GM12878 (cell line): ENCODE measurements at regions not wholly inside any gene's neighbourhood (a gene's known extent, or its start where the extent isn't known, plus 50 kb on each side); places are given as distances from the start of the nearest gene placed in this dataset.

Source experiments
- ATAC-seq: fragments of 200-7000 bp; cut with Tn5 transposase; 3 replicates; pipeline ENCODE4 v1.9.1; 2020; ENCODE audit warnings: mild to moderate bottlenecking, moderate library complexity
- BruUV-seq: library from RNA; stranded (reverse); fragments of 400-500 nt; replicated peaks from 2 replicates; lab custom pipeline; 2021; lab: Mats Ljungman, UMichigan
- CTCF ChIA-PET: fragments of 300-600 bp; sonication (Branson Sonifier 250); formaldehyde crosslinking; extraction: SDS; loops from one replicate; lab custom pipeline; 2021; ENCODE audit warnings: inconsistent platforms; lab: Yijun Ruan, JAX
- POLR2A ChIA-PET: fragments of 350-600 bp; formaldehyde crosslinking; extraction: SDS; loops from one replicate; lab custom pipeline; 2021; ENCODE audit warnings: inconsistent platforms; lab: Charles Lee
- RAD21 ChIA-PET: fragments of 300-600 bp; sonication (Branson Sonifier 250); formaldehyde crosslinking; loops from one replicate; lab custom pipeline; 2023; ENCODE audit warnings: antibody characterized with exemption; ENCODE audit not compliant: unreplicated experiment; lab: Charles Lee
- SMC1A ChIA-PET: fragments of 300-600 bp; sonication (Branson Sonifier 250); formaldehyde crosslinking; loops from one replicate; lab custom pipeline; 2023; ENCODE audit not compliant: unreplicated experiment, uncharacterized antibody; lab: Charles Lee
- DNase-seq: peaks from one replicate; pipeline ENCODE4 v3.0.0-alpha.2; 2011; ENCODE audit warnings: low read depth, low spot score
- FAIRE-seq: peaks from 3 replicates; lab custom pipeline; 2011; peaks lifted over from hg19 to GRCh38; lab: Jason Lieb, UNC
- H2AFZ ChIP-seq: 2 replicates; pipeline ENCODE4 v1.6.0; 2011; ENCODE audit warnings: low read depth, low read length, control low read depth; ENCODE audit not compliant: control insufficient read depth
- H3K27ac ChIP-seq: 2 replicates; pipeline ENCODE4 v1.5.1; 2011; ENCODE audit warnings: control low read depth; ENCODE audit not compliant: control insufficient read depth, insufficient read depth
- H3K27me3 ChIP-seq, 2 experiments: replicated peaks in 1 of 2; 2 replicates each; pipeline versions ENCODE4 v1.6.0 to v1.6.1; 2011; ENCODE audit warnings: low read length in 1 of 2; ENCODE audit not compliant: control insufficient read depth in 2 of 2, insufficient read depth in 2 of 2
- H3K36me3 ChIP-seq, 2 experiments: 2 replicates each; pipeline ENCODE4 v1.5.1; 2011; ENCODE audit warnings: low read length in 1 of 2; ENCODE audit not compliant: control insufficient read depth in 2 of 2, insufficient read depth in 2 of 2
- H3K4me1 ChIP-seq: 2 replicates; pipeline ENCODE4 v1.6.1; 2011; ENCODE audit warnings: mild to moderate bottlenecking, low read length, moderate library complexity, mixed read lengths; ENCODE audit not compliant: control insufficient read depth, insufficient read depth
- H3K4me2 ChIP-seq: 2 replicates; pipeline ENCODE4 v1.6.0; 2011; ENCODE audit warnings: control low read depth; ENCODE audit not compliant: control insufficient read depth, insufficient read depth
- H3K4me3 ChIP-seq: fragments of 200-600 bp; sonication (generic); 2 replicates; pipeline ENCODE4 v1.5.1; 2016
- H3K79me2 ChIP-seq: 2 replicates; pipeline ENCODE4 v1.6.0; 2011; ENCODE audit warnings: low read length; ENCODE audit not compliant: control insufficient read depth, insufficient read depth
- H3K9ac ChIP-seq: 2 replicates; pipeline ENCODE4 v1.8.0; 2011; ENCODE audit warnings: low read length, control low read depth, mixed read lengths; ENCODE audit not compliant: control insufficient read depth, insufficient read depth
- H3K9me3 ChIP-seq: replicated peaks from 3 replicates; pipeline ENCODE4 v1.5.1; 2011; ENCODE audit warnings: mild to moderate bottlenecking, low read length; ENCODE audit not compliant: control insufficient read depth, insufficient read depth
- H4K20me1 ChIP-seq: 2 replicates; pipeline ENCODE4 v1.6.0; 2011; ENCODE audit not compliant: control insufficient read depth, insufficient read depth
- CEBPB ChIP-seq, 2 experiments: fragments of 150-350 bp in 1 of 2; IDR thresholded peaks; 2 replicates each; pipeline ENCODE4 v1.6.1; 2012 to 2014; ENCODE audit warnings: low read depth in 2 of 2, low read length in 2 of 2, borderline replicate concordance in 1 of 2, inconsistent platforms in 1 of 2
- EED ChIP-seq: sonication (generic); IDR thresholded peaks from 2 replicates; pipeline ENCODE4 v1.6.1; 2016; ENCODE audit warnings: antibody characterized with exemption, low read depth
- EGR1 ChIP-seq, 2 experiments: IDR thresholded peaks; 1 replicate in 1 of 2; 2 replicates in 1 of 2; pipeline ENCODE4 v1.6.1; 2011 to 2012; ENCODE audit warnings: low read depth in 2 of 2, low read length in 2 of 2, borderline replicate concordance in 1 of 2, mild to moderate bottlenecking in 1 of 2, moderate library complexity in 1 of 2
- MTA3 ChIP-seq: IDR thresholded peaks from 2 replicates; pipeline ENCODE4 v1.6.1; 2012; ENCODE audit warnings: low read length, inconsistent platforms, borderline replicate concordance
- NFYA ChIP-seq: IDR thresholded peaks from 2 replicates; pipeline ENCODE4 v1.6.1; 2011; ENCODE audit warnings: low read depth, mild to moderate bottlenecking, low read length, improper control_type of control experiment, borderline replicate concordance
- POLR2AphosphoS5 ChIP-seq: IDR thresholded peaks from 2 replicates; pipeline ENCODE4 v1.6.1; 2011; ENCODE audit warnings: mild to moderate bottlenecking, low read length, inconsistent platforms
- SMC3 ChIP-seq: IDR thresholded peaks from 2 replicates; pipeline ENCODE4 v1.6.1; 2011; ENCODE audit warnings: low read length, improper control_type of control experiment, borderline replicate concordance
- SPI1 ChIP-seq: IDR thresholded peaks from 2 replicates; pipeline ENCODE4 v1.6.1; 2011; ENCODE audit warnings: low read depth, mild to moderate bottlenecking, low read length, moderate library complexity, borderline replicate concordance; ENCODE audit not compliant: insufficient read depth
- STAT3 ChIP-seq: IDR thresholded peaks from 2 replicates; pipeline ENCODE4 v1.6.1; 2011; ENCODE audit warnings: low read depth, low read length, improper control_type of control experiment
- TBL1XR1 ChIP-seq: IDR thresholded peaks from 2 replicates; pipeline ENCODE4 v1.6.1; 2012; ENCODE audit warnings: low read depth, low read length, improper control_type of control experiment
- ZNF622 ChIP-seq: fragments of 450-650 bp; IDR thresholded peaks from 2 replicates; pipeline ENCODE4 v1.6.1; 2017; ENCODE audit warnings: mild to moderate bottlenecking, inconsistent platforms
- WGBS: methylation state at CpG from one replicate; pipeline ENCODE4 v1.1.6; 2016; ENCODE audit warnings: low lambda C conversion rate; ENCODE audit not compliant: insufficient replicate concordance, insufficient coverage; ENCODE audit errors: missing lambda C conversion rate; 5-methylcytosine and 5-hydroxymethylcytosine counted together
- in situ Hi-C: fragments of 300-500 bp; cut with MboI; formaldehyde crosslinking; loops from 9 replicates; pipeline ENCODE4 v1.14.3; 2018; ENCODE audit warnings: mixed read lengths
- intact Hi-C: fragments of 100-400 bp; cut with micrococcal nuclease; formaldehyde crosslinking; loops from one replicate; pipeline ENCODE4 v1.14.2; 2022; ENCODE audit not compliant: unreplicated experiment
- TF ChIP-seq, protein P1 (sequence below): fragments of 450-650 bp; formaldehyde crosslinking; IDR thresholded peaks from 2 replicates; pipeline ENCODE4 v1.5.0; 2022; ENCODE audit warnings: mild to moderate bottlenecking, missing genetic modification characterization

DNA sequence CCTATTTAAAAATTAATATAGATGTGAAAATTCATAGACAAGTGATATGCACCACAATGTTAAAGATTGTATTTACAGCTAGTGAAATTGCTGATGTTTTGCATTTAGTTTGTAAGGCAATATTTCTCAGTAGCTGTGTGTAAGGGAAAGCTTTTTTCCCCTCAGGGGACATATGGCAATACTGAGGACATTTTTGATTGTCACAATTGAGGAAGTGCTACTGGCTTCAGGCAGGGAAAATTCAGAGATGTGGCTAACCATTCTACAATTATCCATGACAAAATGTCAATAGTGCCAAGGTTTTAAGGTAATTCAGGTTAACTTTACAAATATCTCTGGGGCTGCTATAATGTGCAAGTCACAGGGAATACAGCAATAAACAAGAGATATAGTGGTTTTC lies 66.1 kb upstream of the IL15 start:
- H3K4me1 ChIP-seq, result no peaks in the 10 kb centered on the region
- intact Hi-C loops (no loop called here), in situ Hi-C loops (no loop called here)
- RAD21 ChIA-PET, result no interaction called here
- ATAC-seq (no peak), DNase-seq (no peak), FAIRE-seq (no peak)
- H3K4me2 ChIP-seq, result no peak overlapping the region
- no peaks in the 10 kb centered on the region for H3K36me3 ChIP-seq
- H3K79me2 ChIP-seq, result no peaks in the 10 kb centered on the region
- no peak overlapping the region for H3K27ac ChIP-seq
- POLR2A ChIA-PET, result no interaction called here
- H3K4me3 ChIP-seq, result no peak overlapping the region
- no peaks in the 10 kb centered on the region for H3K27me3 ChIP-seq
- BruUV-seq, result no TSS peak
- SMC1A ChIA-PET, result no interaction called here
- H3K9ac ChIP-seq, result no peak overlapping the region
- peak; percentile 71; the same call in 1 of the 2 replicates for TF ChIP-seq SPI1
- TF ChIP-seq MTA3, result no peak
- no peaks in the 10 kb centered on the region for H4K20me1 ChIP-seq
- no peak overlapping the region for H2AFZ ChIP-seq
- CTCF ChIA-PET, result no interaction called here
- no peaks in the 10 kb centered on the region for H3K9me3 ChIP-seq

DNA sequence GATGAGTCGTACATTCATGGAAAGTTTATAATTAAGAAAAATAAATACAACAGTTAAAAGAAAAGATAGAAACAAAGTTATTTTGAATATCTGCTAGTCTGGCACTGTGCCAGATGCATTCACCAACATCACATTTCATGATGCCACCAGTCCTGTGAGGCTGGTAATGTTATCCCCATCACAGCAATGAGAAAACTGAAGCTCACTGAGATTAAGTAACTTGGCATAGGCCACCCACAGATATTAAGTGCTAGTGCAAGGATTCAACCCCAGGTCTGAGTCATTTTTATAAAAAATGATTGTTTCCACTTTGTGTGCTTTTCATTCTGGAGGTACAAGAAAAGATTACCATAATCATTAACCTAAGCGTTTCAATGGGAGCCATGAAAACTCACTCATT lies 65.0 kb upstream of the IL15 start:
- ChIA-PET SMC1A (interaction anchor here (1.1 kb wide), 1 partner anchor 10 kb away, joined by 5 read pairs; no protein-coding TSS in a partner anchor), CTCF (interaction anchor here (1.5 kb wide), 1 partner anchor 11 kb away, joined by 4 read pairs; no protein-coding TSS in a partner anchor), POLR2A (no interaction called here), RAD21 (no interaction called here)
- intact Hi-C loops (no loop called here), in situ Hi-C loops (no loop called here)
- Histone ChIP-seq H3K79me2 (no peaks in the 10 kb centered on the region), H3K27me3 (no peaks in the 10 kb centered on the region), H3K4me1 (no peaks in the 10 kb centered on the region), H3K36me3 (no peaks in the 10 kb centered on the region), H2AFZ (no peak overlapping the region), H3K4me2 (no peak overlapping the region), H3K4me3 (no peak overlapping the region), H3K9ac (no peak overlapping the region), H4K20me1 (no peaks in the 10 kb centered on the region), H3K9me3 (no peaks in the 10 kb centered on the region), H3K27ac (no peak overlapping the region)
- FAIRE-seq (no peak), ATAC-seq (no peak), DNase-seq (no peak)
- BruUV-seq, result no TSS peak
- TF ChIP-seq SMC3 (no peak), TBL1XR1 (no peak), POLR2AphosphoS5 (no peak), STAT3 (no peak), NFYA (no peak), CEBPB (IDR thresholded peaks at IDR 0.05; ENCODE audit: borderline replicate concordance in 1 of 2, low read depth in 2 of 2, low read length in 2 of 2) (no peak), EED (no peak), ZNF622 (no peak), EGR1 (IDR thresholded peaks at IDR 0.05; ENCODE audit: borderline replicate concordance in 1 of 2, low read depth in 2 of 2, low read length in 2 of 2) (no peak)
- TF ChIP-seq, protein P1, sequence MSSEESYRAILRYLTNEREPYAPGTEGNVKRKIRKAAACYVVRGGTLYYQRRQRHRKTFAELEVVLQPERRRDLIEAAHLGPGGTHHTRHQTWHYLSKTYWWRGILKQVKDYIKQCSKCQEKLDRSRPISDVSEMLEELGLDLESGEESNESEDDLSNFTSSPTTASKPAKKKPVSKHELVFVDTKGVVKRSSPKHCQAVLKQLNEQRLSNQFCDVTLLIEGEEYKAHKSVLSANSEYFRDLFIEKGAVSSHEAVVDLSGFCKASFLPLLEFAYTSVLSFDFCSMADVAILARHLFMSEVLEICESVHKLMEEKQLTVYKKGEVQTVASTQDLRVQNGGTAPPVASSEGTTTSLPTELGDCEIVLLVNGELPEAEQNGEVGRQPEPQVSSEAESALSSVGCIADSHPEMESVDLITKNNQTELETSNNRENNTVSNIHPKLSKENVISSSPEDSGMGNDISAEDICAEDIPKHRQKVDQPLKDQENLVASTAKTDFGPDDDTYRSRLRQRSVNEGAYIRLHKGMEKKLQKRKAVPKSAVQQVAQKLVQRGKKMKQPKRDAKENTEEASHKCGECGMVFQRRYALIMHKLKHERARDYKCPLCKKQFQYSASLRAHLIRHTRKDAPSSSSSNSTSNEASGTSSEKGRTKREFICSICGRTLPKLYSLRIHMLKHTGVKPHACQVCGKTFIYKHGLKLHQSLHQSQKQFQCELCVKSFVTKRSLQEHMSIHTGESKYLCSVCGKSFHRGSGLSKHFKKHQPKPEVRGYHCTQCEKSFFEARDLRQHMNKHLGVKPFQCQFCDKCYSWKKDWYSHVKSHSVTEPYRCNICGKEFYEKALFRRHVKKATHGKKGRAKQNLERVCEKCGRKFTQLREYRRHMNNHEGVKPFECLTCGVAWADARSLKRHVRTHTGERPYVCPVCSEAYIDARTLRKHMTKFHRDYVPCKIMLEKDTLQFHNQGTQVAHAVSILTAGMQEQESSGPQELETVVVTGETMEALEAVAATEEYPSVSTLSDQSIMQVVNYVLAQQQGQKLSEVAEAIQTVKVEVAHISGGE (CRISPR knock-in tag), result no peak
- 73% methylated on average over 2 of the region's 2 CpGs for WGBS
